K562 (cell line): ENCODE measurements at regions not wholly inside any gene's neighbourhood (a gene's known extent, or its start where the extent isn't known, plus 50 kb on each side); places are given as distances from the start of the nearest gene placed in this dataset.

Experiments used
- ATAC-seq: fragments of 200-7000 bp; cut with Tn5 transposase; 3 replicates; pipeline ENCODE4 v1.9.1; 2020; ENCODE audit warnings: moderate library complexity
- BruUV-seq: library from RNA; stranded (reverse); fragments of 400-500 nt; replicated peaks from 2 replicates; lab custom pipeline; 2021; lab: Mats Ljungman, UMichigan
- CTCF ChIA-PET: fragments of 300-600 bp; formaldehyde crosslinking; extraction: SDS; loops from one replicate; lab custom pipeline; 2021; ENCODE audit warnings: low intra/inter-chr PET ratio; lab: Yijun Ruan, JAX
- POLR2A ChIA-PET: fragments of 300-600, 350-650 bp; sonication (Branson Sonifier 250); formaldehyde crosslinking; extraction: SDS; loops from one replicate; lab custom pipeline; 2021; ENCODE audit warnings: antibody characterized with exemption, inconsistent platforms; lab: Yijun Ruan, JAX
- DNase-seq, 4 experiments: peaks; one replicate each; pipeline versions ENCODE4 v3.0.0 to v3.0.0-alpha.2; 2011 to 2018; ENCODE audit warnings: low spot score in 3 of 4, mixed read lengths in 3 of 4; ENCODE audit errors: extremely low read depth in 1 of 4
- FAIRE-seq: peaks from 2 replicates; lab custom pipeline; 2011; peaks lifted over from hg19 to GRCh38; lab: Jason Lieb, UNC
- H2AFZ ChIP-seq: 2 replicates; pipeline ENCODE4 v1.6.0; 2011; ENCODE audit warnings: low read depth, low read length, control low read depth, inconsistent platforms
- H3K27ac ChIP-seq: fragments of 200-600 bp; 3 replicates; pipeline ENCODE4 v1.8.0; 2011; ENCODE audit warnings: low read depth, mild to moderate bottlenecking, control low read depth, inconsistent platforms, low read length, moderate library complexity, mixed read lengths; ENCODE audit errors: extremely low read depth
- H3K27me3 ChIP-seq, 2 experiments: fragments of 300-600 bp in 1 of 2; 2 replicates in 1 of 2; 3 replicates in 1 of 2; pipeline versions ENCODE4 v1.6.0 to v1.8.0; 2011; ENCODE audit warnings: inconsistent platforms in 2 of 2, low read length in 2 of 2, mild to moderate bottlenecking in 1 of 2, mixed read lengths in 1 of 2, moderate library complexity in 1 of 2; ENCODE audit not compliant: control insufficient read depth in 2 of 2, insufficient read depth in 2 of 2
- H3K36me3 ChIP-seq: fragments of 300-600 bp; 3 replicates; pipeline ENCODE4 v1.8.0; 2011; ENCODE audit warnings: mild to moderate bottlenecking, low read length, inconsistent platforms; ENCODE audit not compliant: control insufficient read depth, insufficient read depth
- H3K4me1 ChIP-seq, 2 experiments: fragments of 200-600 bp in 1 of 2; replicated peaks in 1 of 2; 2 replicates in 1 of 2; 3 replicates in 1 of 2; pipeline versions ENCODE4 v1.5.1 to v1.8.0; 2011; ENCODE audit warnings: inconsistent platforms in 2 of 2, low read length in 2 of 2, mild to moderate bottlenecking in 1 of 2, mixed read lengths in 1 of 2, moderate library complexity in 1 of 2; ENCODE audit not compliant: control insufficient read depth in 2 of 2, insufficient read depth in 2 of 2
- H3K4me2 ChIP-seq: 2 replicates; pipeline ENCODE4 v1.6.1; 2011; ENCODE audit warnings: low read length, control low read depth, inconsistent platforms, mixed read lengths; ENCODE audit not compliant: insufficient read depth
- H3K4me3 ChIP-seq: fragments of 200-600 bp; sonication (generic), shearing (Covaris generic); 2 replicates; pipeline ENCODE4 v1.5.1; 2016; ENCODE audit warnings: control low read depth, inconsistent platforms
- H3K79me2 ChIP-seq: fragments of 200-600 bp; 3 replicates; pipeline ENCODE4 v1.8.0; 2011; ENCODE audit warnings: low read length, inconsistent platforms; ENCODE audit not compliant: control insufficient read depth, insufficient read depth
- H3K9ac ChIP-seq, 2 experiments: 2 replicates each; pipeline versions ENCODE4 v1.6.0 to v1.6.1; 2011; ENCODE audit warnings: low read depth in 2 of 2, low read length in 2 of 2, control low read depth in 1 of 2, inconsistent platforms in 1 of 2, mild to moderate bottlenecking in 1 of 2, mixed read lengths in 1 of 2; ENCODE audit not compliant: insufficient read depth in 1 of 2
- H3K9me1 ChIP-seq: one replicate; pipeline ENCODE4 v1.6.0; 2011; ENCODE audit warnings: inconsistent platforms, mild to moderate bottlenecking, low read length, moderate library complexity; ENCODE audit not compliant: control insufficient read depth, insufficient read depth
- H3K9me3 ChIP-seq: replicated peaks from 2 replicates; pipeline ENCODE4 v1.5.1; 2011; ENCODE audit warnings: low read depth, low read length, inconsistent platforms; ENCODE audit not compliant: control insufficient read depth, insufficient read depth
- H4K20me1 ChIP-seq: replicated peaks from 2 replicates; pipeline ENCODE4 v1.6.1; 2011; ENCODE audit warnings: low read length, inconsistent platforms, mixed read lengths; ENCODE audit not compliant: control insufficient read depth, insufficient read depth
- CAMTA2 ChIP-seq: fragments of 250-450 bp; sonication (Bioruptor Pico); conservative IDR thresholded peaks from 2 replicates; pipeline ENCODE4 v1.5.1; 2022
- CTCF ChIP-seq, 3 experiments: IDR thresholded peaks in 2 of 3; conservative IDR thresholded peaks in 1 of 3; 2 replicates each; pipeline ENCODE4 v1.5.1; 2011 to 2012; ENCODE audit warnings: low read length in 3 of 3, mild to moderate bottlenecking in 3 of 3, control low read depth in 2 of 3, improper control_type of control experiment in 1 of 3, inconsistent platforms in 1 of 3, low read depth in 1 of 3, mixed read lengths in 1 of 3, moderate library complexity in 1 of 3; ENCODE audit not compliant: insufficient read depth in 2 of 3
- EGR1 ChIP-seq: fragments of 450-650 bp; conservative IDR thresholded peaks from 2 replicates; pipeline ENCODE4 v1.6.1; 2017; ENCODE audit warnings: mild to moderate bottlenecking
- HDGF ChIP-seq: fragments of 450-650 bp; IDR thresholded peaks from 2 replicates; pipeline ENCODE4 v1.6.1; 2016
- MCM5 ChIP-seq: fragments of 450-650 bp; IDR thresholded peaks from 2 replicates; pipeline ENCODE4 v1.6.1; 2016; ENCODE audit warnings: low read depth
- RBM39 ChIP-seq: fragments of 200-400 bp; formaldehyde crosslinking; optimal IDR thresholded peaks from 2 replicates; pipeline ENCODE3; 2018; ENCODE audit warnings: low read depth, low read length
- RFX7 ChIP-seq: fragments of 250-450 bp; sonication (Bioruptor Pico); IDR thresholded peaks from 2 replicates; pipeline ENCODE4 v1.5.1; 2021; ENCODE audit warnings: mild to moderate bottlenecking
- RUNX1 ChIP-seq: sonication (generic); IDR thresholded peaks from 2 replicates; pipeline ENCODE4 v1.6.1; 2016; ENCODE audit warnings: antibody characterized with exemption, low read depth
- TCF7 ChIP-seq: sonication (generic); IDR thresholded peaks from 2 replicates; pipeline ENCODE4 v1.6.1; 2016; ENCODE audit warnings: antibody characterized with exemption, borderline replicate concordance
- TGIF2 ChIP-seq: sonication (generic); formaldehyde crosslinking; IDR thresholded peaks from 2 replicates; pipeline ENCODE4 v1.8.1; 2022; ENCODE audit warnings: mild to moderate bottlenecking, missing genetic modification reagents, moderate library complexity
- THRB ChIP-seq: fragments of 450-650 bp; formaldehyde crosslinking; conservative IDR thresholded peaks from 2 replicates; pipeline ENCODE4 v1.4.0; 2022; ENCODE audit warnings: mild to moderate bottlenecking, missing genetic modification characterization
- ZNF277 ChIP-seq: fragments of 250-450 bp; sonication (Bioruptor Pico); IDR thresholded peaks from 2 replicates; pipeline ENCODE4 v1.8.0; 2022; ENCODE audit warnings: inconsistent platforms, mild to moderate bottlenecking, moderate library complexity, borderline replicate concordance
- ZNF76 ChIP-seq: fragments of 250-450 bp; sonication (Bioruptor Pico); IDR thresholded peaks from 2 replicates; pipeline ENCODE4 v1.4.0; 2020; ENCODE audit warnings: mild to moderate bottlenecking, moderate library complexity, borderline replicate concordance
- ZNF764 ChIP-seq: fragments of 250-450 bp; sonication (Bioruptor Pico); IDR thresholded peaks from 2 replicates; pipeline ENCODE4 v1.4.0; 2020; ENCODE audit warnings: low read depth, mild to moderate bottlenecking, moderate library complexity
- in situ Hi-C: fragments of 300-500 bp; cut with MboI; formaldehyde crosslinking; loops from 4 replicates; pipeline ENCODE4 v1.15.0; 2018; ENCODE audit warnings: inconsistent platforms, mixed read lengths
- intact Hi-C: fragments of 100-400 bp; cut with micrococcal nuclease; formaldehyde crosslinking; loops from 2 replicates; pipeline ENCODE4 v1.14.2; 2022

GRCh38 chr2:35831385-35831784 is 524.2 kb upstream of the CRIM1 start:
- TF ChIP-seq CTCF (IDR thresholded peaks at IDR 0.05 in 2 of 3, conservative IDR thresholded peaks at IDR 0.05 in 1 of 3; ENCODE audit: insufficient read depth in 2 of 3, low read depth in 1 of 3, low read length in 3 of 3) (no peak), HDGF (no peak), MCM5 (no peak), ZNF764 (no peak), THRB (CRISPR knock-in tag) (no peak), TCF7 (no peak), RUNX1 (no peak), TGIF2 (no peak), CAMTA2 (no peak), ZNF277 (CRISPR knock-in tag) (no peak), RFX7 (CRISPR knock-in tag) (no peak), EGR1 (no peak), ZNF76 (CRISPR knock-in tag) (no peak), RBM39 (no peak)
- FAIRE-seq (no peak), ATAC-seq (no peak), DNase-seq (no peak)
- Histone ChIP-seq H3K9ac (no peak overlapping the region), H4K20me1 (no peaks in the 10 kb centered on the region), H3K27ac (no peak overlapping the region), H2AFZ (no peak overlapping the region), H3K9me3 (no peaks in the 10 kb centered on the region), H3K79me2 (no peaks in the 10 kb centered on the region), H3K9me1 (no peaks in the 10 kb centered on the region), H3K27me3 (no peaks in the 10 kb centered on the region), H3K4me2 (no peak overlapping the region), H3K36me3 (no peaks in the 10 kb centered on the region), H3K4me1 (no peaks in the 10 kb centered on the region), H3K4me3 (no peak overlapping the region)
- in situ Hi-C loops = no loop called here
- intact Hi-C loops = no loop called here
- BruUV-seq = no TSS peak
- CTCF ChIA-PET = no interaction called here
- POLR2A ChIA-PET = no interaction called here
